ENCODE measurements at regions not wholly inside any gene's neighbourhood (a gene's known extent, or its start where the extent isn't known, plus 50 kb on each side); places are given as distances from the start of the nearest gene placed in this dataset.
"Not testable (repeated sequence)": the region's sequence is repeated elsewhere in the genome, so short reads cannot be mapped to it uniquely, and the experiment has no call there.

- DNase-seq; H3K4me3 ChIP-seq; H3K27me3 ChIP-seq; intact Hi-C loops (cut with DNase I); H3K27ac ChIP-seq; H3K9me3 ChIP-seq; H3K36me3 ChIP-seq; H3K4me1 ChIP-seq: not testable (repeated sequence)
- 74 to 78% methylated on average over 4 to 5 of the region's 5 CpGs for WGBS, 2 donors
Measured at GRCh38 chr15:29648415-29648814, 173.9 kb downstream of the TJP1 start.

GRCh38 chr15:29645841-29646240 is 176.4 kb downstream of the TJP1 start:
- no peak for TF ChIP-seq POLR2A (IDR thresholded peaks at IDR 0.05)
- TF ChIP-seq, protein P1, sequence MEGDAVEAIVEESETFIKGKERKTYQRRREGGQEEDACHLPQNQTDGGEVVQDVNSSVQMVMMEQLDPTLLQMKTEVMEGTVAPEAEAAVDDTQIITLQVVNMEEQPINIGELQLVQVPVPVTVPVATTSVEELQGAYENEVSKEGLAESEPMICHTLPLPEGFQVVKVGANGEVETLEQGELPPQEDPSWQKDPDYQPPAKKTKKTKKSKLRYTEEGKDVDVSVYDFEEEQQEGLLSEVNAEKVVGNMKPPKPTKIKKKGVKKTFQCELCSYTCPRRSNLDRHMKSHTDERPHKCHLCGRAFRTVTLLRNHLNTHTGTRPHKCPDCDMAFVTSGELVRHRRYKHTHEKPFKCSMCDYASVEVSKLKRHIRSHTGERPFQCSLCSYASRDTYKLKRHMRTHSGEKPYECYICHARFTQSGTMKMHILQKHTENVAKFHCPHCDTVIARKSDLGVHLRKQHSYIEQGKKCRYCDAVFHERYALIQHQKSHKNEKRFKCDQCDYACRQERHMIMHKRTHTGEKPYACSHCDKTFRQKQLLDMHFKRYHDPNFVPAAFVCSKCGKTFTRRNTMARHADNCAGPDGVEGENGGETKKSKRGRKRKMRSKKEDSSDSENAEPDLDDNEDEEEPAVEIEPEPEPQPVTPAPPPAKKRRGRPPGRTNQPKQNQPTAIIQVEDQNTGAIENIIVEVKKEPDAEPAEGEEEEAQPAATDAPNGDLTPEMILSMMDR (IDR thresholded peaks at IDR 0.05), result no peak
- DNase-seq, result no peak
- intact Hi-C loops (cut with DNase I), result no loop called here
- Histone ChIP-seq H3K4me1 (no peaks in the 10 kb centered on the region), H3K4me3 (no peak overlapping the region), H3K9me3 (no peaks in the 10 kb centered on the region), H3K27ac (no peak overlapping the region), H3K36me3 (no peaks in the 10 kb centered on the region), H3K27me3 (no peaks in the 10 kb centered on the region)
- 90 to 100% methylated on average over 3 of the region's 3 CpGs for WGBS, 2 donors

DNA sequence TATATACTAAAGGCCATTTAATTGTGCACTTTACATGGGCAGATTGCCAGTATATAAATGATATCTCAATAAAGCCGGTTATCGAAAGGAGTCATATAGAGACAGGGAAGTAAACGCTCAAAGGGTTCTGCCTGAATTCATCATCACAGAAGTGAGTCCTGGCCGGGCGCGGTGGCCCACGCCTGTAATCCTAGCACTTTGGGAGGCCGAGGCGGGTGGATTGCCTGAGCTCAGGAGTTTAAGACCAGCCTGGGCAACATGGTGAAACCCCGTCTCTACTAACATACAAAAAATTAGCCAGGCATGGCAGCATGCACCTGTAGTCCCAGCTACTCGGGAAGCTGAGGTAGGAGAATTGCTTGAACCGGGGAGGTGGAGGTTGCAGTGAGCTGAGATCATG is 177.9 kb downstream of the TJP1 start:
- H3K27ac ChIP-seq; H3K9me3 ChIP-seq; H3K4me1 ChIP-seq; H3K27me3 ChIP-seq; DNase-seq; intact Hi-C loops (cut with DNase I); H3K4me3 ChIP-seq; H3K36me3 ChIP-seq: not testable (repeated sequence)
- WGBS, 2 donors, result 86 to 91% methylated on average over 10 to 11 of the region's 12 CpGs

DNA sequence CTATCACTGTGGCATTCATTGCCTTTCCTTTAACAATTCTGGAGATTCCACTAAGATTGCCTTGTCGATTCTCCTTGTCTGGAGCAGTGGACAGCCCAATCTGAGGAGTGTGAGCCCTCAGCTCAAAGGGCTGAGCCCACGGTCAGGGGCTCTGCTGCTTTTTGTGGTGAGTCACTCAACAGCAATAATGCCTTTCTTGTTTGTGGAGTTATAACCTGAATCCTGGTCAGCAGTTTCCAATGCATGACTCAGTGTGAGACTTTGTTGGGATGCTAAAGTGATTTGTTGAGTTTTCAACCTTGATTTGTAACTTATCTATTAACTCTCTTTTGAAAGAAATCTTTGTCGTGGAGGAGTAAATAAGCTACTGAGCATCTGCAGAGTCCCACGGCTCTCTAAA is 183.5 kb downstream of the TJP1 start:
- intact Hi-C loops (cut with DNase I), result no loop called here
- 63 to 72% methylated on average over 4 of the region's 4 CpGs for WGBS, 2 donors
- TF ChIP-seq POLR2A (IDR thresholded peaks at IDR 0.05), result no peak
- TF ChIP-seq, protein P1 (IDR thresholded peaks at IDR 0.05), result no peak

DNA sequence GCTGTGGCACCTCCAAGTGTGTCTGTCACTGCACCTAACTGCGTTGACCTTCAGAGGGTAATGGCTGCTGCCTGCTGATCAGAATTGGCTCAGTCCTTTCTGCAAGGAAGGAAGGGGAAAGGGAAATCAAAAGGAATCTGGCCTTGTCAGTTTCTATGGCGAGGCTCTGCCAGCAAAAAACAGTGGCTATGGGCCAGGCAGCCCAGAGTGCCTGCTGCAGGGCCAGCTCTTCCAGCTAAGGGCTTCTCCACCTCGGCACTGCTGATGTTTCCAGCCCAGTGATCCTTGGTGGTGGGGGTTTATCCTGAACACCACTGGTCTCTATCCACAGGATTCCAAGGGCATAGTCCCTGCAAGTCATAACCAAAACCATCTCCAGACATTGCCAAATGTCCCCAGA is 184.3 kb downstream of the TJP1 start:
- 54 to 63% methylated on average over 2 to 3 of the region's 3 CpGs for WGBS, 2 donors
- Histone ChIP-seq H3K9me3 (no peaks in the 10 kb centered on the region), H3K27ac (no peak overlapping the region), H3K4me1 (no peaks in the 10 kb centered on the region), H3K27me3 (peaks cover 0 to 31% (median 0%) of the 10 kb centered on the region in 4 donors), H3K4me3 (no peak overlapping the region), H3K36me3 (no peaks in the 10 kb centered on the region)
- no peak for DNase-seq
- TF ChIP-seq, protein P1 (IDR thresholded peaks at IDR 0.05), result no peak
- TF ChIP-seq POLR2A (IDR thresholded peaks at IDR 0.05), result no peak
- intact Hi-C loops (cut with DNase I), result no loop called here

More for the DNA sequence above, 183.5 kb downstream of the TJP1 start:
- DNase-seq, result no peak
- Histone ChIP-seq H3K36me3 (no peaks in the 10 kb centered on the region), H3K27me3 (peaks cover 0 to 27% (median 0%) of the 10 kb centered on the region in 4 donors), H3K4me1 (no peaks in the 10 kb centered on the region), H3K27ac (no peak overlapping the region), H3K4me3 (no peak overlapping the region), H3K9me3 (no peaks in the 10 kb centered on the region)

DNA sequence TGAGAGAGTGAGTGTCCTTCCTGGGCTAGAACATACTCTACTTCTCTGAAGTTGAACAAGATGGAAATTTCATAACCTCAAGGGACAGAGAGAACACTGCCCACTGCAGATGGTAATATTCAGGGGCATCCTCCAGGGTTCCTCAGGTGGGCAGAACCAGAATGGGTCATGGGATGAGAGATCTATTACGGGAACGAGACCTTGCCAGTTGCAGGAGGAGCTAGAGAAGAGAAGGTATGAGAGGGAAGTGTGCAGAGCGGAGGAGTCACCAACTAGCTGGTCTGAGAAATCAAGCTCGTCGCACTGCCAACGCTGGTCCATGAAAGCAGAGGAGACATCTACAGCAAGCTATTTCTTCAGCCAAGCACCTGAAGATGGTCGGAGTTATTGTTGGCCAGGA is 184.7 kb downstream of the TJP1 start:
- 85 to 90% methylated on average over 7 of the region's 7 CpGs for WGBS, 2 donors
- DNase-seq, result no peak
- TF ChIP-seq POLR2A (IDR thresholded peaks at IDR 0.05), result no peak
- TF ChIP-seq, protein P1 (IDR thresholded peaks at IDR 0.05), result no peak
- H3K4me1 ChIP-seq, result no peaks in the 10 kb centered on the region
- intact Hi-C loops (cut with DNase I), result no loop called here
- no peaks in the 10 kb centered on the region for H3K36me3 ChIP-seq
- no peak overlapping the region for H3K27ac ChIP-seq
- no peaks in the 10 kb centered on the region for H3K9me3 ChIP-seq
- H3K27me3 ChIP-seq, result peaks cover 0 to 35% (median 0%) of the 10 kb centered on the region in 4 donors
- H3K4me3 ChIP-seq, result no peak overlapping the region
